ENCODE measurements at regions not wholly inside any gene's neighbourhood (a gene's known extent, or its start where the extent isn't known, plus 50 kb on each side); places are given as distances from the start of the nearest gene placed in this dataset.
"Not testable (repeated sequence)": the region's sequence is repeated elsewhere in the genome, so short reads cannot be mapped to it uniquely, and the experiment has no call there.

- no peak for DNase-seq
Measured at GRCh38 chr7:67856046-67856445, 859.4 kb downstream of the TYW1 start.

- DNase-seq: no peak
Measured at GRCh38 chr7:67857698-67858097, 861.1 kb downstream of the TYW1 start.

- no peak for DNase-seq
Measured at GRCh38 chr7:67858931-67859330, 862.3 kb downstream of the TYW1 start.

- DNase-seq: no peak
Measured at GRCh38 chr7:67863911-67864310, 867.3 kb downstream of the TYW1 start.

- no peak for DNase-seq
Measured at GRCh38 chr7:67866054-67866453, 869.4 kb downstream of the TYW1 start.

- no peak for DNase-seq
Measured at GRCh38 chr7:67866812-67867211, 870.2 kb downstream of the TYW1 start.

DNA sequence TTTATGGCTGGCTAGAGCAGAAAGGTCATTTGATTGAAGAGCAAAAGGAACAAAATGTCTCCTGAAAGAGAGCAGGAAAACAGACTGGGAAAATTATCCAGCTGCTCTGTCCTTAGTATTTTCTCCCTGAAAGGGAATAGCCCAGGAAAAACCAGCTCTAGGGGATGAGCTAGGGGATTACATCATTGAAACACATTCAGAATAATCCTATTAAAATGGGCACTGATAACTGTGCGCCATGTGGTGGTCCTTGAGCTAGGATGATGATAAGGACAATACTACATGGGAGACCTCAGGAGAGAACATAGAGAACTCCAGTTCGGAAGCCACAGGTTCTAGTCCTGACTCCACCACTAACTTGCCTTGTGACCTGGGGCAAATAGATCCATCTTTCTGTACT lies 873.8 kb downstream of the TYW1 start:
- no peak for DNase-seq

GRCh38 chr7:67875558-67875957 lies 878.9 kb downstream of the TYW1 start:
- no peak for DNase-seq

DNA sequence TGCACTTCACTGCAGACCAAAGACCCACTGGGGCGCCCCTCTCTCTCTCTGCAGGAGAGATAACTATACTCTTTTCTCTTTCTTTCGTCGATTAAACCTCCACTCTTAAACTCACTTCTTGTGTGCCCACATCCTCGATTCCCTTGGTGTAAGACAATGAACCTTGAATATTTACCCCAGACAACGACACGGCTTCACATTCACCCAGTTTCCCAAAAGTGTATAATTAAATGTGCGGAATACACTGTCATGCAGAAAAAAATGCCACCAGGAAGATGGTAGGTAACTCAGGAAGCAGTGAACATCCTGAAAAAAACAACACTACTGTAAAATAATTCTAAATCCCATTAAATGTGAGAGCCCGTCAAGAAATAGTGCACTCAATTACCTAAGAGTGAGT lies 882.2 kb downstream of the TYW1 start:
- DNase-seq: no peak

GRCh38 chr7:67882843-67883242 lies 886.2 kb downstream of the TYW1 start:
- no peak for DNase-seq

- no peak for DNase-seq
Measured at GRCh38 chr7:67890316-67890715, 893.7 kb downstream of the TYW1 start.

DNA sequence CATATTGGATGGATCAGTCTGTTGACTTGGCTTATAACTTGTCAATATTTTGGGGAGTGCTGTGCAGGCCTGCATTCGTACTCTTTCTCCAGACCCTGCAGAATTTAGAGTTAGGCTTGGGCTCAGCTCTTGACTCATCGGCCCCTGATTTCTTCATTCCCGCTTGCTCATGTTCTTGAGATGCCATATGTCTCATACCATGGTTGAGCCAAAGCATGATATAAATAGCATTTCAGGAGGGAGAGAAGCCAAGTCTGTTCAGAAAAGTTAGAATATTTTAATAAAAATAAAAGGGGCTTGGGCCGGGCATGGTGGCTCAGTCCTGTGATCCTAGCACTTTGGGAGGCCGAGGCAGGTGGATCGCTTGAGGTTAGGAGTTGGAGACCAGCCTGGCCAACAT lies 898.1 kb downstream of the TYW1 start:
- no peak for DNase-seq

DNA sequence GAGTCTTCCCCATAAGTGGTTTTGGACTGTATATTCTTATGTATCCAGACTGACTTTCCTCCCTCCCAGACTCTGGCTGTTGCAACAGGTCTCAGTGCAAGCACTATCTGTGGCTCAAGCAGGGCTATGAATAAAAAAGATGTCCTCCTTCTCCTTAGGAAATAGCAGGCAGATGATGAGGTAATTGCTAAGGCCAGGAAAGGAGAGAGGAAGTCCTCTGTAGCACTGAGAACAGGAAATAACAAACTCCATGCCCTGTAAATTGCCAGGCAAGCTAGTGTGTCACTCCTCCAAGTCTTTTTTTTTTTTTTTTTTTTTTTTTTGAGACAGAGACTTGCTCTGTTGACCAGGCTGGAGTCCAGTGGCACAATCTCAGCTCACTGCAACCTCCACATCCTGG lies 900.1 kb downstream of the TYW1 start:
- no peak for DNase-seq

- DNase-seq: no peak
Measured at GRCh38 chr7:67900456-67900855, 903.8 kb downstream of the TYW1 start.

DNA sequence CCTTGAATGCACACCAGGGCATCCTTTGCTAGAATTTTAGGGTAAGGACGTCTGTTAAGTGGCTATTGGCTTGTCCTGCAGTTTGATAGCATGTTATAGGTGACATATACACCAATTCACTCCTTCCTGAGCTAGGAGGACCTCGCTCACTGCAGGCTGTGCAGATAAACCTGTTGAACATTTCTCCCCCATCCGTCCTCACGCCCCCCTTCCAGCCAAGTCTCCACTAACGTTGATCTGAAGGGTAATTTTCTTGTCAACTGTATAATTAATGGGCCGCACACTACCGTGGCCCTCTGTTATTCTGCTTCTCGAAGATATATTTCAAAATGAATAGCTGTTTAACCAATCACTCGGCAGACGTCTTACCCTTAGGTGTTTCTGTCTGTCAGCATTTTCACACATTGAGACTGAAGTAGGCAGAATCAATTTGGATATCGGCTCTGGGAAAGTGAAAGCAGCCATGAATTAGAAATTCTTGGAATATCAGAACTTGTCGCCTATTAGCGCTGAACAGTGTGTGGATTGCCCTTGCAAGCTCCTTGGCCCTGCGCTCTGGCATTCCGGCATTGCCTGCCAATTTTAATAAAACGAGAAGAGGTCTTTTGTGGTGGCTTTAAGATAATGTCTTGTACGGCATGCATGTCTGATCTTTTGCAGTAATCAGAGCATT lies 905.3 kb downstream of the TYW1 start:
- DNase-seq: no peak

GRCh38 chr7:67907792-67908191 lies 911.2 kb downstream of the TYW1 start:
- DNase-seq: no peak

GRCh38 chr7:67912437-67912836 lies 915.8 kb downstream of the TYW1 start:
- DNase-seq: no peak

- DNase-seq: no peak
Measured at GRCh38 chr7:67913604-67914003, 917.0 kb downstream of the TYW1 start.

DNA sequence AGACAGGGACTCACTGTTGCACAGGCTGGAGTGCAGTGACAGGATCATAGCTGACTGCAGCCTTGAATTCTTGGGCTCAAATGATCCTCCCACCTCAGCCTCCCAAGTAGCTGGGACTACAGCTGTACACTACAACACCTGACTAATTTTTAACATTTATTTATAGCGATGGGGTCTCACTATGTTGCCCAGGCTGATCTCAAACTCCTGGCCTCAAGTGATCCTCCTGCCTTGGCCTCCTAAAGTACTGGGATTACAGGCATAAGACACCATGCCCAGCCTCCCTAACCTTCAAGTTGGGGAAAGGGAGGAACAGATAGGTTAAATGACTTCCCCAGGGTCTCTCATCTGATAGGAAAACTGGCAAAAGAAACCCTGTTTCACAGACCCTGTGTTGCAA lies 919.5 kb downstream of the TYW1 start:
- not testable (repeated sequence) for DNase-seq

GRCh38 chr7:67916571-67917436 lies 920.2 kb downstream of the TYW1 start:
- no peak for DNase-seq

DNA sequence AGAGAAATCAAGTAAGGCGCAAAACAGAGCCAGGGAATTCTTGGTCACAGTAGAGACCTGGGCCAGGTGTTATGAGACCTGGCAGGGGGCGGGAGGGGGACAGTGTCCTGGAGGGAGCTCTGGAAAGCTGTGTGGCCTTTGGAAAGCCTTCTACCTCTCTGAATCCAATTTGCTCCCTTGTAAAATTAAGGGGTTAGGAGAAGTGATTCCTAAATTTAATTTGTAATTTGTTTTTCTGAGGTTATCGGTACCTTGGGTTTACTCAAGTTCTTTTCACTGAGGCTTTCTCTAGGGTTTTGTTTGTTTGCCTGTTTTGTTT lies 920.8 kb downstream of the TYW1 start:
- no peak for DNase-seq

- no peak for DNase-seq
Measured at GRCh38 chr7:67918158-67918557, 921.5 kb downstream of the TYW1 start.

- DNase-seq: no peak
Measured at GRCh38 chr7:67923286-67923685, 926.7 kb downstream of the TYW1 start.

DNA sequence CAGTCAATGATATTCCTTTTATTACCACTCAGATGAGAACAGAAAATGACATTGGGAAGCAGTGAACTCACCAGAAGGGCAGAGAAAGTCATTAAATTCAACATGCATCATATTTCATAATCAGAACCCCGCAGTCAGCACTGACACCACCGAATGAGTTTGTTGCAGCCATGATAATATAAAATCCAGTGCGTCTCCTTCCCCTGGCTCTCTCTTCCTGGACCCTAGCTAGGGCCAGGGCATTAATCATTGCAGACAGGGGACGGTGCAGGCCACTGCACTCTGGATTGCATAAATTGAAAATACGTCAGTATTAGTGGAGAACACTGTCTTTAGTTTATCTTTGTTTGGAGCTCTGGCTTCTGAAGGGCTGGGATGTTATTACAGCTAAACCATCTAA lies 931.5 kb downstream of the TYW1 start:
- DNase-seq: no peak

- not testable (repeated sequence) for DNase-seq
Measured at GRCh38 chr7:67936447-67936846, 939.8 kb downstream of the TYW1 start.

All from NCI-H1048 (cell line).